NCI-H2107 (cell line): ENCODE measurements at regions not wholly inside any gene's neighbourhood (a gene's known extent, or its start where the extent isn't known, plus 50 kb on each side); places are given as distances from the start of the nearest gene placed in this dataset.
"Not testable (repeated sequence)": the region's sequence is repeated elsewhere in the genome, so short reads cannot be mapped to it uniquely, and the experiment has no call there.

Experiments
- DNase-seq: peaks from one replicate; lab custom pipeline; 2025; lab: John Stamatoyannopoulos, UW

- DNase-seq = no peak
These were observed 302.3 kb upstream of the IGFBP7 start for GRCh38 chr4:57412259-57413054.

GRCh38 chr4:57410331-57411052 is 300.3 kb upstream of the IGFBP7 start:
- DNase-seq = no peak

- no peak for DNase-seq
These were observed 295.2 kb upstream of the IGFBP7 start for GRCh38 chr4:57405359-57405758.

GRCh38 chr4:57404483-57404882 is 294.3 kb upstream of the IGFBP7 start:
- no peak for DNase-seq

GRCh38 chr4:57403591-57403990 is 293.4 kb upstream of the IGFBP7 start:
- DNase-seq = no peak

- DNase-seq = no peak
These were observed 291.4 kb upstream of the IGFBP7 start for GRCh38 chr4:57401586-57401985.

GRCh38 chr4:57378766-57379165 is 268.6 kb upstream of the IGFBP7 start:
- DNase-seq = no peak

- DNase-seq = no peak
These were observed 264.8 kb upstream of the IGFBP7 start for GRCh38 chr4:57374866-57375595.

- DNase-seq = no peak
These were observed 263.8 kb upstream of the IGFBP7 start for GRCh38 chr4:57373991-57374390.

- DNase-seq = no peak
These were observed 261.5 kb upstream of the IGFBP7 start for GRCh38 chr4:57371671-57372070.

GRCh38 chr4:57370691-57371090 is 260.5 kb upstream of the IGFBP7 start:
- DNase-seq = no peak

- DNase-seq = no peak
These were observed 259.3 kb upstream of the IGFBP7 start for GRCh38 chr4:57369446-57369845.

GRCh38 chr4:57364255-57364654 is 254.1 kb upstream of the IGFBP7 start:
- no peak for DNase-seq

GRCh38 chr4:57363346-57363745 is 253.2 kb upstream of the IGFBP7 start:
- DNase-seq = no peak

GRCh38 chr4:57360681-57361080 is 250.5 kb upstream of the IGFBP7 start:
- DNase-seq = no peak

GRCh38 chr4:57355101-57355665 is 245.0 kb upstream of the IGFBP7 start:
- DNase-seq = no peak

GRCh38 chr4:57351731-57352130 is 241.5 kb upstream of the IGFBP7 start:
- no peak for DNase-seq

GRCh38 chr4:57344296-57344695 is 234.1 kb upstream of the IGFBP7 start:
- no peak for DNase-seq

GRCh38 chr4:57342411-57342810 is 232.2 kb upstream of the IGFBP7 start:
- no peak for DNase-seq

- DNase-seq = not testable (repeated sequence)
These were observed 228.7 kb upstream of the IGFBP7 start for GRCh38 chr4:57338861-57339260.

GRCh38 chr4:57333684-57334083 is 223.5 kb upstream of the IGFBP7 start:
- DNase-seq = no peak

GRCh38 chr4:57331959-57332358 is 221.8 kb upstream of the IGFBP7 start:
- no peak for DNase-seq
